GM04504 (cell line): ENCODE measurements at regions not wholly inside any gene's neighbourhood (a gene's known extent, or its start where the extent isn't known, plus 50 kb on each side); places are given as distances from the start of the nearest gene placed in this dataset.

Source experiments
- DNase-seq: peaks from one replicate; pipeline ENCODE4 v3.0.0-alpha.2; 2012; ENCODE audit warnings: low read depth

DNA sequence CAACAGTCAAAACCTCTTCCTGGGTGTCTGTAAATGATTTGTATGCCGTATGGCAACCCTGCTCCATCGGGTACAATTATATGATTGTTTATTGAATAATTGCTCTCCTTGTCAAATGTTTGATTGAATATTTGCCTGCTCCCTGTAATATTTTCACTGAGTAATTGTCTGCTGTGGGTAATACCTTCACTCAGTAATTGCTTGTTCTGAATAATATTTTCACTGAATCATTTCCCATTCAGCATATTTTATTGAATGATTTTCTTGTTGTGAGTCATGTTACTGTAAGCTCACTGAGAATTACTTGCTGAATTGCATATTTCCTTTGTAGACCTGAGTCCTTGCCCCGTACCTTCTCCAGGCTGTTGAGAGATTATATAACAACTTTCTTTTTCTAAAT lies 535.2 kb downstream of the METTL4 start:
- DNase-seq: no peak

DNA sequence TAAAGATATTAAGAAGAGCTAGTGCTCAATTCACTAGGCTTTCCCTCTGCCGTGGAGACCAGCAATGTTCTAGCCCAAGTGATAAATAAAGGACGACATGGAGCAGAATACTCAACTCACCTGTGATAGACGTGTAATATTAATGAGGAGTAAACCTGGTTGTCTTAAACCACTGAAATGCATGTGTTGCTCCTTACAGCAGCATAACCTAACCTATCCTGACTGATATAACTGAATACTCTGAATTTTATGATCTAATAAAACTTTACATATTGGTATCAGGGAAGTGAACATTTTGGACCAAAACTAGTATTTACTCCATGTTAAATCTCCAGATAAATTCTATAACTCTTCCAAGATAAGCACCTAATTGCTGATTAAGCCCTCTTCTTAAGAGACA lies 531.0 kb downstream of the METTL4 start:
- DNase-seq: no peak

DNA sequence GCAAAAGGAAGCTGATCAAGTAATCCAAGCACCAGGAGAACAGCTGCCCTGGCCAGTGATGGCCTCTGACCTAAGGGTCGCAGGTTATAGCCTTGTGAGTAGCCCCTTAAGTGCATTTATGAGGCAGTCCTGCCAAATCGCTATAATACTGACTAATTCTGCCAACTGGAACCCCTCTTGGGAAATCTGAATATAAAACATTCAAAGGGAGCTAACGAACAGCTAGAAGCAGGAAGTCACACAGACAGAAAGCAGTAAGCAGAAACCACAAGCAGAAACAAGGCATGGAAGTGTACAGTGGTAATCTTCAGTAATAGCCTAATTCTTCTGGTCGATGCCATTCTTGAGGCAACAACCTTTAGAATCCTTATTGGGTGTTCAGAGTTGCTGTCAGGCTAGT lies 521.3 kb downstream of the METTL4 start:
- DNase-seq: no peak

DNA sequence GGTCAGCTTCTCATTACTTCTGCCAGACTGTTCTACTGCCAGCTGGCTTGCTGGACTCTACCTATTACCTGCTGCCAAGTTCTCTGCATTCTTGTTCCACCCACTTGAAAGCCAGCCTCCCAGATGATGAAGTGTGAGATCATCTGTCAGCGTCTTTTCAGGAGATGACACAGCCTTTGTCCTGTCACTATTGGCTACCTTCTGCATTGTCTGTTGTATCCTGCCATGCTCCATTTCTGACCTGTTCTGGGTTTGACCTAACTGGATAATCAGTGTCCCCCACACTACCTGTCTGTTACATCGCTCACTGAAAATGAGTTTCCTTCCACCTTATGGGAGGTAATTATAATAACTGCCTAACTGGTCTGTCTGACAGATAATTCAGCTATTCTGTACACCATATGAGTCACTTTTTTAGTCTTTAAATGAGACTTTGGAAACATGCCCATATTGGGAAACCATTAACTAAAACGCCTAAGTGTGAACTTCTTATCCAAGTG lies 520.6 kb downstream of the METTL4 start:
- DNase-seq: no peak

- DNase-seq: no peak
Measured at GRCh38 chr18:2053490-2054089, 517.7 kb downstream of the METTL4 start.

DNA sequence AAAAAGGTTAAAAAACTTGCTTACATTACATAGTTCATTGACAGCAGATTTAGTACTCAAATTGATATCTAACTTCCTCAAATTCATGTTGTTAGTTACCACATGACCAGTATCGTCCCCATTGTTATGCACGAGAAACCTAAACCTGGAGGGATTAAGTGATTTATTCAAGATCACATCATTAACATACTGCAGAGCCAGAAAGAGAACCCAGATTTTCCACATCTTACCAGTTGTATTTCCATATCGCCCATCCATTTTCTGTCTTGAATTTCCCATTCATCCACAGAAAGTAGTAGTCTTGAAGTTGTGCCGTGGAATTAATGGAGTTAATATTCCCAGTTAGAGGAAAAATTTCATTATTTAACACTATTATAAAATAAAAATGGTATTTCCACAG lies 512.0 kb downstream of the METTL4 start:
- no peak for DNase-seq

GRCh38 chr18:2060086-2060485 lies 511.2 kb downstream of the METTL4 start:
- no peak for DNase-seq

GRCh38 chr18:2070631-2071030 lies 500.7 kb downstream of the METTL4 start:
- no peak for DNase-seq

GRCh38 chr18:2075499-2075898 lies 495.8 kb downstream of the METTL4 start:
- no peak for DNase-seq

GRCh38 chr18:2082676-2083075 lies 488.6 kb downstream of the METTL4 start:
- no peak for DNase-seq

DNA sequence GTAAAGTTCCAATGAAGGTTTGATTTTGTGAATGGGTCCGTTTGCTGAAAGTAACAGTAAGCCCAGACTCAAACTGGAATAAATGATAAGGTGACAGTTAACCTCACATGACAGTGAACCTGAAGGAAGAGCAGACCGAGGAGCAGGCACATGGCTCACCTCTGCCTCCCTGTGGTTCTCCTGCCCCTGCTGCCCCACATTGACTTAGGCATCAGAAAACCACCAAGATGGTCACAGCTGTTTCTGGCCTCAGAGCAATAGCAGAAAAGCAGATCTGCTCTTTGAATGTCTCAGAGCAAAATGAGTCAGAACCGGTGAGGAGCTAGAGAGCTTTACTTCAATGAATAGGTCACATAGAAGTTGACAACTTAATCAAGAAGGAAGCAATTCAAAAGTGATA lies 487.6 kb downstream of the METTL4 start:
- no peak for DNase-seq

DNA sequence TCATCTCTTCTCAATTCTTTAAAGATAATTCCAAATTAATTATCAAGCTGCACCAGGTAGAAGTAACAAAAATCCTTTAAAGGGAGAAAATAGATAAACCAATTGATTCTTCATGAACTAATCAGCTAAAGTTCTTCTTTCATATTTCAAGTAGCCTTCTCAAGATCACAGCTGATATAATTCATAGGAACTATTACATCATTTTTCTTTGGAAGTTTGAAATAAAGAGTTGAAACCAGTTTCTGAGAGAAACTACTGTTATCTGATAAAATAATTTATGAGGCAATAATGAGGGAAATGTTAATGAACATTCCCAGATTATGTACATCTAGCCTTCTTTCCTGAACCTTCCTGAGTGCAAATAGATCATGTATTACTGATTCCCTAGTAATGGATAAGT lies 484.9 kb downstream of the METTL4 start:
- no peak for DNase-seq

DNA sequence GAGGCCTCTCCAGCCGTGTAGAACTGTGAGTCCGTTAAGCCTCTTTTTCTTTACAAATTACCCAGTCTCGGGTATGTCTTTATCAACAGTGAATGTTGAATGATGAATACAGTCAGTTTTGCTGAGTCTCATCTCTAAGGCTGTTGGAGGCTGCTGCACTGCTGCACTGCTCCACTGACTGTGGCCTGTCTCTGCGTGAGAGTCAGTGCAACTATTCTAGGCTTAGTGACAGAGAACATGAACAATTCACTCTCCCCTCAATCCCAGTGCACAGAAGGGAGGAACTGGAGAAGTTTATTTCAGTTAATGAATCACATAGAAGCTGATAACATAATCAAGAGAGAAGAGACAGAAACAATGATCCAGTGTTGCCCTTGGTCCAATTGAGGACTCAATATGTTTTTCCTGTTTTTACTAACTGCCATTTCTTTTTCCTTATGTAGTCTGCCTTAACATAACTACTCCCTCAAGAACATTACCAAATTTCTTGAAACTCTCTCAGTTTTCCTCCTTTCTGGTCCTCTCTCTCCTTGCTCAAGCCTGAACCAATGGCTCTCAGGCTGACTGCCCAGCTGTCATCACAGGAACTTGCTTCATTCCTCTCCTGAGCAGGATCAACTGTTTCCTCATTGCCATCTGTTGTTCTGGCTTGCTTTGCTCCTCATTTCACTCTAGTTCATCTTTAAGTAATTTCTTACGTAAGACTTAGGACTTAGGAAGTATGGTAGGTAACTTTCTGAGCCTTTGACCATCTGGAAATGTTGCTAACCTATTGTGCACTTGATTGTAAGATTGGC lies 483.2 kb downstream of the METTL4 start:
- DNase-seq: no peak

- no peak for DNase-seq
Measured at GRCh38 chr18:2089396-2089795, 481.9 kb downstream of the METTL4 start.

DNA sequence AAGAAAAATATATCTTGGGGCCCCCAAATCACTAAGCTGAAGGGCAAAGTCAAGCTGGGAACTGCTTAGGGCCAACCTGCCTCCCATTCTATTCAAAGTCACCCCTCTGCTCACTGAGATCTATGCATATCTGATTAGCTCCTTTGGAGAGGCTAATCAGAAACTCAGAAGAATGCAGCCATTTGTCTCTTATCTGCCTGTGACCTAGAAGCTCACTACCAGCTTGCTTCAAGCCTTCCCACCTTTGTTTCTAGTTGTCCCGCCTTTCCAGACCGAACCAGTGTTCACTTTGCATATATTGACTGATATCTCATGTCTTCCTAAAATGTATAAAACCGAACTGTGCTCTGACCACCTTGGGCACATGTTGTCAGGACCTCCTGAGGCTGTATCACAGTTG lies 479.4 kb downstream of the METTL4 start:
- DNase-seq: no peak

DNA sequence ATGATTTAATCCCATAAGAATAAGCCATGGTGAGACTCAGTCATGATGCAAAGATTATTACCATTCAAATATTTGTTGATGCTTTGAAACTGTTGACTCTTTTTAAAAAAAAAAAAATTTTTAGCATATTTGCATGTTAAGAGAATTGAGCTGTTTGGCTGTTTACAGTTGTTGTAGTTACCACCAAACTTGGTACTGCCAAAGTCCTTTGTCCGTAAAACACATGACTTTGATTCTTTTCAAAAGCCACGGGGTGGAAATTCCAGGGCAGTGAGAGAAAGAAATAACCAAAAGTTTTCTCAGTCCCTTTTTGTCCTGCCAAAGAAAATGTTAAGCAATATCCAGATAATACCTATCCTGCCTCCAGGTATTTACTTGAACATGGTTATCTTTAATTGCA lies 474.8 kb downstream of the METTL4 start:
- no peak for DNase-seq

DNA sequence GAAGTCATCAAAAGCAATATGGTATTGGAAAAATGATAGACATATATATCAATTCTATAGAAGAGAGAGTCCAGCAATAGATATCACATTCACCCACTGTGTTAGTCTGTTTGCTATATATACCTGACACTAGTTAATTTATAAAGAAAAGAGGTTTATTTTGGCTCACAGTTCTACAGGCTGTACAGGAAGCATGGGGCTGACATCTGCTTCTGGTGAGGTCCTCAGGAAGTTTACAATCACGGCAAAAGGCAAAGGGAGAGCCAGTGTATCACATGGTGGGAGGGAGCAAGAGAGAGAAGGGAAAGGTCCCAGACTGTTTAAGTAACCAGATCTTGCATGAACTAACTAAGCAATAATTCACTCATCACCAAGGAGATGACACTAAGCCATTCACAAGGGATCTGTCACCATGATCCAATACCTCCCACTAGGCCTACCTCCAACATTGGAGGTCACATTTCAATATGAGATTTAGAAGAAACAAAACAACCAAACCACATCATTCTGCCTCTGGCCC lies 470.6 kb downstream of the METTL4 start:
- DNase-seq: no peak

- DNase-seq: no peak
Measured at GRCh38 chr18:2102022-2102421, 469.3 kb downstream of the METTL4 start.

DNA sequence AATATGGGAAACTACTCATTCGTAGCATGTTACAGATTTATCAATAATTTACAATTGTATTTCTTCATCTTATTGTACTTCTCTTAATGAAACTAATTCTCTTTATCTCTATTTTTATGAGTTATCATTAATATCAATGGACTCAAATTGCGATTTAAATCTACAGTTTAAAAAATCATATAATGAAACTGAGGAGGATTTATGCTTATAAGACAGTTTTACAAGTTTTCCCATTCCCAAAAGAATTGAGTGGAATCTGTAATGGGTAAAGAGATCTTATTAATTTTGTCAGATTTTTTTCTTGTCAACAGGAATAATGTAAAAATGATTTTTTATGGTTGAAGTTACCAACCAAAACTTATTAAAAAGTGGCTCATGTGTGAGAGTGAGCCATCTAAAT lies 468.0 kb downstream of the METTL4 start:
- no peak for DNase-seq

GRCh38 chr18:2104620-2105462 lies 466.5 kb downstream of the METTL4 start:
- DNase-seq: no peak

- no peak for DNase-seq
Measured at GRCh38 chr18:2108591-2108990, 462.7 kb downstream of the METTL4 start.

DNA sequence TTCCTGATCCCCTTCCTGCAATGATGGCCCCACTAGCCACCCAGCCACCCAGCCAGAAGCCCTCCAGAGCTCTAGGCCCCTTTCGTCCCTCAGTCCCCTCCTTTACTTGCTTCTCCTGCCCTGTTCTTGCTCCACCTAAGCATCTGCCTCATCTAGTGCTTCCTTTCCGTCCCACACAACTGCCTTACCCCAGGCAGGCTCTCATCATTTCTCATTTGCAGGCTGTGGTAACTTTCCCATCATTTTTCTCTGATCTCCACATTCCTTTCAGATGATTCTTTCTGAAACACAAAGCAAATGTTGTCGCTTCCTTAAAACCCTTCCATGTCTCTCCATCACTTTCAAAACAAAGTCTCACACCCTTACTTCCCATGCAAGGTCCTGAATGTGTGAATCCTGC lies 459.8 kb downstream of the METTL4 start:
- DNase-seq: no peak
